ENCODE measurements at regions not wholly inside any gene's neighbourhood (a gene's known extent, or its start where the extent isn't known, plus 50 kb on each side); places are given as distances from the start of the nearest gene placed in this dataset.

DNA sequence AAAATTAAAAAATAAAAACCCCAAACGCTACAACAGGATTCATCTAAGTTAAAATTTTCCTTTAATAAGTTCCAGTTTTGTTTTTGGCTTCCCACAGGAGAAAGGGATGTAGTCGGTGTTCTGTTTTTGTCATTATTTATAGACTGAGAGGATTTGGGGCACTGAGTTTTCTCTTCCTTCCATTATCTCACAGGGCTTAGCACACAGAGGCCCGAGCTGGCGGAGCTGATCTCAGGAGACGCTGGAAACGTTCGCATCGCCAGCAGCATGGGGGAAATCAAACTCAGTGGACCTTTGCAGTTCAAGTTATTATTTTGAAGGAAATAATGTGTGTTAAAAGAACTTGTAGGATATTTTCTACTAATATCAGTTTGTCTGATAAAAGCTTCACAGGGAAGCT, 669.7 kb upstream of the SALL3 start:
- DNase-seq = no peak

DNA sequence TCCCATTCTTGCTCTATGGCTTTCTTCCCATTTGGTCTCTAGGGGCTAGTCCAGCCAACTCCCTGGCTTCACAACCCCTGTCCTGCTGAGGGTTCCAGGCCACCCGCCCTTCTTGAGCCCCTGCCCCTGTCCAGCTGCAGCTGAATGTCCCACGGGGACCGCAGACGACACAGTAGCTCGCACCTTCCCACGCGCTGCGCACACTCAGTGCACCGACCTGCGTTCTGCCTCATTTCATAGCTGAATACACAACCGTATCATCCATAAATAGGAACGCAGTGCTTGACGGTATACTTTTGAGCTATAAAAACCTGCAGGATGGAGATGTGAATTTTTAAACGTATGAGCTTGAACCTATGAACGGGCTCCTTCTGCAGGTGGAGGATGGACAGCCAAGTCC, 660.4 kb upstream of the SALL3 start:
- no peak for DNase-seq

DNA sequence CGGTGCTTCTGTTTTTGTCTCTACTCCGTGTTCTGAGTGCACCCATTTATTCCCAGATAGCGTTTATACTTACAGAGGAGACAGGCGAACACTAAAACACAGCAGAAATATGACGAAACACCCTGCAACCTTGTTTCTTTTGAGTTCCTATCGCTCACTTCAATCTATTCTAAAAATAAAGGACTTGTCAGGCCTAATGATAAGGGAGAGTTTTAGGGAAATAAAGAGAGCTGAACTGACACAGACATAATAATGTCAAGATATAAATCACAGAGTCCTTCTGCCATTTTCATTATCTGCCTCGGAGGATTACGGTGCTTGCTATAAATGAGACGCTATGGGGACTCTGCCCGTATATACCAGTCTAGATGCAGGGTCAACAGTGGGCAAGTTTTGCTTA, 659.7 kb upstream of the SALL3 start:
- no peak for DNase-seq

GRCh38 chr18:78321402-78321801, 658.2 kb upstream of the SALL3 start:
- no peak for DNase-seq

- DNase-seq = no peak
Measured at GRCh38 chr18:78323453-78324197, 656.0 kb upstream of the SALL3 start.

GRCh38 chr18:78327643-78328042, 652.0 kb upstream of the SALL3 start:
- DNase-seq = no peak

DNA sequence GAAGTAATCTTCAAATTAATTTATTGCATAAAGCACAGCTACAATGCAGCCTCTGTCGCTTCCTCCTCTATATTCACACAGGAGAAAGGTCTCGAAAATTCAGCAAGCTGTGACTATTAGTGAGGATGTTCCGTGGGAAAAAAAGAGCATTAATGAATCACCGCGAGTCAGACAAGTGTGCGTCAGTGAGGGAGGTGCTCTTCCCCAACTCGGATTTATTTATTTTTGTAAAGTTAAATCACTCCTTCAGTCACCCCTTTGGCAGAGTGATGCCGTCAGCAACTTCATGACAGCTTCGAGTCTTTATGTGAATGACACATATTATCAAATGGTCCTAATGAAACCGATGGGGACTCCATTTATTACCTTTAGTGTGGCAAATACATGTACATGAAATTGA, 648.9 kb upstream of the SALL3 start:
- DNase-seq = no peak

DNA sequence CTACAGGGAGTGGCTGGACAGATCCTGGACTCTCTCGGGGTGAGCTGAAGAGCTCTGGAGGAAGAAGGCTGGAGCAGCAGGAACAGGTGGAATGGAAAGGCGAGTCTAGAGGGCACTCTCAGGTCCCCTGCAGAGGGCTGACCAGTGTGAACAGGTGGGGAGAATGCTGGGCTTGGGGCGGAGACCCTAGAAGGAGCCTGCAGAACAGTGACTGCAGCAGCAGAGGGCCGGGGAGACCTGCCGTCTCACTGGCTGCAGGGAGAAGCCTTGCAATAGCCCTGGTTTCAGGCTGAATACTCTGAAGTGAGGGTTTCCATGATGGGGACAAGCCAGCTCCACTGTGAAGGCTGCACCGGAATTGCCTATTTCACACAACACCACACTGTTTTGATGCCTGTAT, 626.7 kb upstream of the SALL3 start:
- no peak for DNase-seq

DNA sequence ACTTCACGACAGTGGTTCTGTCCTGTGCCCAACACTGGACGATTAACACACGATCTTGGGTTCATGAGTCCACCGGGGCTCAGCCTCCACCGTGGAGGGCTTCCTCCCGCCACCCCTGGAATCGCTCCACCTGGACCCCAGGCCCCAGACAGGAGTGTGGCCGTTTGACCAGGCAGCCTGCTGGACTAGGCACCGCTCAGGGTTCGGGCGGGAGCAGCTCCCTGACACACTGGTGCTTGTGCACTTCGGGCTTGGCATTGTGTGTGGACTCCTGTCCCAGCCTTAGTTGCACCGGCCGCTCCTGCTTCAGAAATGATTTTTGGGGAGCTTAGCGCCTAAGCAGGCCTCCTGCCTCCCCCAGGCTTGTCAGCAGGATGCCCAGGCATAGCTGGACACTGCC, 617.4 kb upstream of the SALL3 start:
- DNase-seq = no peak

- DNase-seq = no peak
Measured at GRCh38 chr18:78363556-78364387, 615.8 kb upstream of the SALL3 start.

GRCh38 chr18:78364388-78364960, 615.1 kb upstream of the SALL3 start:
- DNase-seq = no peak

- DNase-seq = no peak
Measured at GRCh38 chr18:78367996-78368395, 611.6 kb upstream of the SALL3 start.

DNA sequence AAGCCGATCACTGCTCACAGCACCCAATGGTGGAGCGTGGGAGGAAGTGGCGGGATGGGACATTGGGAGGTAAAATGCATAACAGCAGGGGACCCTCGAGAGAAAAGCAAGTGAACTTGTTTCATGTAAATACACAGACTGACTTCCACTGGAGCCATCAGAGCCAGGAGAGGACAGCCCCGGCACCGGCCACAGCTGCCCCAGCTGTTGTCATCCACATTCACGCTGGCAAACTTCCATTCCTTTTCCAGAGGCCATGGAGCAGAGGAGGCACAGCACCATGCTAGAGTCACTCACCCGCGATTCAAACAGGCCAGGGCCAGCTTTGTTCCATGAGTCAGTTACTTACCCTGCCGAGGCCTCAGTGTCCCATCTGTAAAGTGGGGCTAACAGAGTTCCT, 610.9 kb upstream of the SALL3 start:
- DNase-seq = no peak

DNA sequence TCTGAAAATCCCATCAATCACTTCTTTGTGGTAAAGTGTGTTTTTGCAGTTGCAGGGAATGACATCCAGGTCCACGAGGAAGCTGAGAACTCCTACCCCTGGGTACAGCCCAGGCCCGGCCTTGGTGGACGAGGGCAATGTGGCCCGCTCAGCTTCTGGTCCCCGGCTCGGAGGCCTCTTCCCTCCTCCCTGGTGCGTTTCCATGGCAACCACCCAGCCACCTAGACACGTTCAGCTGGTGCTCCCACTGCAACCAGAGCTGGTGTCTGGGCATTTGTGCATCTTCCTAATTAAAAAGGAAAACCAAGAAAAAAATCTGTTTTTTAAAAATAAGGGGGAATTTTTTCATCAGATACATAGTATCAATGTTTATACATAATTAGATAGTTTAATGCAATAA, 603.6 kb upstream of the SALL3 start:
- DNase-seq = no peak

- DNase-seq = no peak
Measured at GRCh38 chr18:78378403-78378802, 601.2 kb upstream of the SALL3 start.

DNA sequence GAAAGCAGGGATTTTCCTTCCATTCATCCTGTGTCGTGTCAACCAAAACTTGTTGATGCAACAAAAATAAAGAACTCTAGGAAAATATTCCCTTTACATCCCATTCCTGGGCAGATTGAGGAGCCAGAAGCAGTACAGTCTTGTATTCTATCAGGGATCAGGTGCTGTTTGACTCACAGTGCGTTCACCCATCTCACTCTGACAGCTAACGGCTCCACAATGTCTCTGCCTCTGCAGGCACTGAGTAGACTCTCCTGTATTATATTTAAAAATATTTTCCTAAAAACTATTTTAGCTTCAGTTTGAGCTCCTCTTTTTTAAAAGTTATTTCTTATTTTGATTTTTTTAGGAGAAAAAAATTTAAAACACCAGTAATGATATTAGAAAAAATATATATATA, 600.6 kb upstream of the SALL3 start:
- DNase-seq = no peak

DNA sequence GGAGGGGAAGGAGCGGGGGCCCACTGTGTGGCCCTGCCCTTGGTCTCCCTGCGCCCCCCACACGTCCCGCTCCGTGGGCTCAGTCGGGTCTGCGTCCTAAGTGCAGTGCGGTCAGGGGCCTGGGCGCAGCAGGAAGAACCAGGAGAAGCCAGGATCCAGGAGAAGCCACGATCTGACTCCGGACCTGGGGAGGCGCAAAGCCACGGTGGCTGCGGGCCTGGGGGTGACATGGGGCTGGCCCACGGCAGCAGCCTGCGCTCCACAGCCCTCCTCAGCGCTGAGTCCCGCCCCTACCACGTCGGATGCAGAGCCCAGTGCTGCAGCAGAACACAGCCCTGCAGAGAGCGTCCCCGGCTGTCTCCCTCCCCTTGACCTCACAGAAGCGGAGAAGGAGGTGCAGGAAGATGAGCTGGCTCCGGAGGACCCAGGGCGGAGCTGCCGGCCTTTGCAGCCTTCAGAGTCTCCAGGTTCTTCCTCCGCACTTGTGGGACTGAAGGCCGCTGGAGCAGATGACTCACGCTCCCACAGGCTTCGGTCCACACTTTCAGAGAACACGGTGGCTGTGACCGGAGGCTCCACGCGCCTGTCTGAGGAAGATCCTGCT, 589.2 kb upstream of the SALL3 start:
- DNase-seq = no peak

DNA sequence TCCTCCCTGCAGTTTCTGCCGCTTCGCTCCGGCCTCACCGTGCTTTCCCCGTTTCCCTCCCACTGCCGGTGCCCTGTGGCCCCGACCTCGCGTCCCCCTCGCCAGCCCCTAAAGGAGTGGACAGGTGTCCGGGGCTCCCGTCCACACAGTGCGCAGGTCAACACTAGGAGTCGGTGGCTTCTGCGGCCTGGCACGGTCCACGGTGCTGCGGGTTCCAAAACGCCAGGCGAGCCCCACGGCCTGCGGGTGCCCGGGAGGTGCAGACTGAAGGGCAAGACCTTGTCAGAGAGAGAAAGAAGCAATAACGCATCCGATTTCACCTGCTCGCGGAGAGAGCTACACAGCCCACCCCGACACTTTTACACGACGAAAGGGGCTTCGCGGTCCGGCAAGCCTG, 588.7 kb upstream of the SALL3 start:
- DNase-seq = no peak

DNA sequence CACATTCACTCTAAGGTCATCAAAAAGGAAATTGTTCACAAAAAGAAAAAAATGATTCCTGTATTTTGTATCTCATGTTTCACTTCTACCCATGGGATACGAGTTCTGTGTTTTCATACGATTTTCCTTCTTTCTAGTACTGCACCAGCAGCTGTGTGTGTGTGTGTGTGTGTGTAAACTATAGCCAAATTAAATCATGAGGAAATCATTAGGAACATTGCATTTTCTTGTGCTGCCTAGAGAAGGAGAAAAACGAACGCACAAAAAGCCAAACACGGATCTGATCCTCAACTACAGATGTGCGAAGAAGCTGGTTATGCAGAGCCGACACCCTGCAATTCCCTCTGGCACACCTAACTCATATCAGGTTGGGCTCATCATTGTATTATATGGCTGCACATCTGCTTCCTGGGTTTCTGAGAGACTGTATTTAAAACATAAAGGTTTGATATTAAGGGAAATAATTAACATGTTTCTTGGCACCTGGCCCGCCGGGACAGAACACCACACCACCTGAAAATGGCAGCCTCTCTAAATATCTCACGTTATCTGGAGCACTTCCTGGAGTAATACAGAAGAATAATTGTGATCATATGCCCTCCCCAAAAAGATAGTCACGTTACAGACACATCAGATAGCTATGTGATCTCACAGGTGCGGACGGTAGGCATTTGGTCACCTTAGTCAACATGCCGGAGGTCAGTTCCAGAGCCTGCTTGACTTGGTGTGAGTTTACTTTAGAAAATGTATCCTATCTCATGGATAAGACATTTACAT, 586.3 kb upstream of the SALL3 start:
- no peak for DNase-seq

GRCh38 chr18:78396077-78396476, 583.5 kb upstream of the SALL3 start:
- DNase-seq = no peak

DNA sequence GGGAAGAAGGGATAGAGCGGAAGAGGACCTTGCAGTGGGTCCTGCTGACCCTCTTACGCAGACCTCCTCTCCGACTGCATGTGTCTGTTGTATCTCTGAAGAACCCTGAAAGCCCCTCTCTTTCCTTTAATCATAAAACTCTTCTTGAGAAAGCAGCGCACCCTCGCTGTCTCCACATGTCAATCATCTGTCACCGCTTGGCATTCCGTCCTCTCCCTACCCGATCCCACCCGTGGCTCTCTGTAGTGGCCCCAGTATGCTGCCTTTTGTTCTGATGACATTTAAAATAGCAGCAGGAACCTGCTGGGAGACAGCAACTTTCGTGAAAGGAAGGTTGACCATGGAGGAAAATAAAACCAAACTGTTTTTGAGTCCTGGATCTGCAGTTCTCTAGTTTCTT, 582.9 kb upstream of the SALL3 start:
- no peak for DNase-seq

DNA sequence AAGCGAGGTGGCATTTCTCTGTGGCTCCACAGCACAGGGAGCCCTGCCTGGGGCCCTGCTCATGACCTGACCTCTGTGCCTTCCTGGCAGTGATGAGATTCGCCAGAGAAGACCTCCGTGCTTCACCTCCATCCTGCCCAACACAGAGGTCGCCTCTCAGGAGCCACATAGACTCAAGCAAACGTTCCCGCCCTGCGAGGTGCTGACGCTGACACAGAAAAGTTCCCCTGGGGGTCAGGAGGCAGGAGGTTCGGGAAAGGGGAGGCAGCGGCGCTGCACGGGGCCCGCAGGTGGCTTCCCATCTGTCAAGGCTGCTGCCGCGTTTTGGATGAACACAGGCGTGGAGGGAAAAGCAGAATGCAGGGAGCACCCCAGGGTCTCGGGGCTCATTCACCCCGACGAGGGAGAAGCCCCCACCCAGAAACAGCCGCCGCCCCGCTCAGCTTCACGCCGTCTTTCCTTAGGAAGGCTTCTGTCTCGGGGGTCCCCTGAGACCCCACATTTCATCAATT, 579.6 kb upstream of the SALL3 start:
- DNase-seq = no peak

DNA sequence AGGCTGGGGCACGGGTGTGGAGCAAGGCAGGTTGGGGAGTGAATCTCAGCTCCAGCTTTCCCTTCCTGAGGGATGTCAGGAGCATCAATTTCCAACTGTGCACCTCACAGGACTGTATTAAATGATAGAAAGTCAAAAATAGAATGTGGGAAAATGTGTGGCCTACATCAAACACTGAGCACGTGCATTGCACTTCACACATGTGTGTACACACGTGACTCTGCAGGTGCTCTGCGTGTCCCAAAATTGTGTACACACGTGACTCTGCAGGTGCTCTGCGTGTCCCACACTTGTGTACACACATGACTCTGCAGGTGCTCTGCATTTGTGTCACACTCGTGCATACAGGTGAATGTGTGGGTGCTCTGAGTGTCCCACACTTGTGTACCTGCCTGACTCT, 577.2 kb upstream of the SALL3 start:
- no peak for DNase-seq

All from NCI-H1436 (cell line).